ENCODE measurements at regions not wholly inside any gene's neighbourhood (a gene's known extent, or its start where the extent isn't known, plus 50 kb on each side); places are given as distances from the start of the nearest gene placed in this dataset.
"Not testable (repeated sequence)": the region's sequence is repeated elsewhere in the genome, so short reads cannot be mapped to it uniquely, and the experiment has no call there.

DNA sequence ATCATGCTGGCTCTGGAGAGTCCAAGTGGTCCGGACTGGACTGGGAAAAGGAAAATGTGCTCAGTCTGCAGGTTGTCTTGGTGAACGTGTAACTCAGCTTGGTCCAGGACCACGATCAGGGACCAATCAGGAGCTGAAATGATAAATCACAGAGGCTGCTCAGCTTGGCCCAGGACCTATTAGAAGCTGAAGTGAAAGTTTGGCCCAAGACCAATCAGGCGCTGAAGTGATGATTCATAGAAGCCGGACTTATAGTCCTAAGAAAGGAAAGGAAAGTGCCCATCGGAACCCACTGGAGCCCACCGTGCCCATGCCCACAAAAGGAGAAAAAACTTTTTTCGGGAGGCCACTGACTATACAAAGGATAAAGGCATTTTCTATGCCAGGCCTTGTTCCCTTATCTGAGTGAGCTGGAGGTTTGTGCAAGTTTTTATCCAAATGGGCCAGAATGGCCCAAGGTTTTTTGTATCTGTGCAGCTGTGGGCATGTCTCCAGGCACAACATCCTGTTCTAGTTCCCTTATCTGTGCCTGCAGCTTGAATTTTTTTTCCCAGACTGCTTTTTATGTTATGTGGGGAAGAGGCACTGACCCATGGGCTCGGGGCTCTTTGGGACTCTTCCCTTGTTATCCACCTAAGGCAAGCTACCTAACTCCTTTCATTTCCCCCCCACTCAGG is 194.4 kb downstream of the FAM133A start:
- Mint-ChIP-seq H3K4me3 (no peak overlapping the region), H3K36me3 (ENCODE audit: low read depth) (no peaks in the 10 kb centered on the region), H3K27me3 (ENCODE audit: low read depth) (peaks cover 4% of the 10 kb centered on the region), H3K27ac (ENCODE audit: unreplicated experiment) (no peak overlapping the region), H3K4me1 (no peaks in the 10 kb centered on the region), H3K9me3 (peaks cover 3% of the 10 kb centered on the region)
- TF ChIP-seq, protein P1, sequence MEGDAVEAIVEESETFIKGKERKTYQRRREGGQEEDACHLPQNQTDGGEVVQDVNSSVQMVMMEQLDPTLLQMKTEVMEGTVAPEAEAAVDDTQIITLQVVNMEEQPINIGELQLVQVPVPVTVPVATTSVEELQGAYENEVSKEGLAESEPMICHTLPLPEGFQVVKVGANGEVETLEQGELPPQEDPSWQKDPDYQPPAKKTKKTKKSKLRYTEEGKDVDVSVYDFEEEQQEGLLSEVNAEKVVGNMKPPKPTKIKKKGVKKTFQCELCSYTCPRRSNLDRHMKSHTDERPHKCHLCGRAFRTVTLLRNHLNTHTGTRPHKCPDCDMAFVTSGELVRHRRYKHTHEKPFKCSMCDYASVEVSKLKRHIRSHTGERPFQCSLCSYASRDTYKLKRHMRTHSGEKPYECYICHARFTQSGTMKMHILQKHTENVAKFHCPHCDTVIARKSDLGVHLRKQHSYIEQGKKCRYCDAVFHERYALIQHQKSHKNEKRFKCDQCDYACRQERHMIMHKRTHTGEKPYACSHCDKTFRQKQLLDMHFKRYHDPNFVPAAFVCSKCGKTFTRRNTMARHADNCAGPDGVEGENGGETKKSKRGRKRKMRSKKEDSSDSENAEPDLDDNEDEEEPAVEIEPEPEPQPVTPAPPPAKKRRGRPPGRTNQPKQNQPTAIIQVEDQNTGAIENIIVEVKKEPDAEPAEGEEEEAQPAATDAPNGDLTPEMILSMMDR (conservative IDR thresholded peaks at IDR 0.05) = no peak
- DNase-seq (ENCODE audit: low read depth, low spot score) = no peak

DNA sequence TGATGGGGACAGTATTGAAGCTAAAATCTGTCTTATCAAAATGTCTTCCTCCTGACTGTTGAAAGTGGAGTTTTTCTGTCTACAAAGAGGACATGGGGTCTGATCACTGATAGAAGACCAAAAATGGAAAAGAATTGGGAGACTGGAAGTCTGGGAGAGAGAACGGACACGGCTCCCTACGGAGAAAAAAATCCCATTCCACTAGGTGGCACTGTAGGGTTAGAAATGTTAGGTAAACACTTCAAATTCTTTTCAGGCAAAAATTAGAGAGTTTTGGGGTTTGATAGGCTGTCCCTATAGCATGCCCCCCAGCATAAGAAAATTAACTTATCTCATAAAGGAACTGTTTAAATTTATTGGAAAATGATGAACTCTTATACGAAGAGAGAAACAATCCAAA is 200.5 kb downstream of the FAM133A start:
- no peak overlapping the region for H3K27ac Mint-ChIP-seq (ENCODE audit: unreplicated experiment)
- no peaks in the 10 kb centered on the region for H3K4me1 Mint-ChIP-seq
- H3K9me3 Mint-ChIP-seq = peaks cover 21% of the 10 kb centered on the region
- H3K36me3 Mint-ChIP-seq (ENCODE audit: low read depth) = peaks cover 11% of the 10 kb centered on the region
- DNase-seq (ENCODE audit: low read depth, low spot score) = peak; percentile 65
- no peak overlapping the region for H3K4me3 Mint-ChIP-seq
- peaks cover 4% of the 10 kb centered on the region for H3K27me3 Mint-ChIP-seq (ENCODE audit: low read depth)
- TF ChIP-seq, protein P1 (conservative IDR thresholded peaks at IDR 0.05) = peak; percentile 92

DNA sequence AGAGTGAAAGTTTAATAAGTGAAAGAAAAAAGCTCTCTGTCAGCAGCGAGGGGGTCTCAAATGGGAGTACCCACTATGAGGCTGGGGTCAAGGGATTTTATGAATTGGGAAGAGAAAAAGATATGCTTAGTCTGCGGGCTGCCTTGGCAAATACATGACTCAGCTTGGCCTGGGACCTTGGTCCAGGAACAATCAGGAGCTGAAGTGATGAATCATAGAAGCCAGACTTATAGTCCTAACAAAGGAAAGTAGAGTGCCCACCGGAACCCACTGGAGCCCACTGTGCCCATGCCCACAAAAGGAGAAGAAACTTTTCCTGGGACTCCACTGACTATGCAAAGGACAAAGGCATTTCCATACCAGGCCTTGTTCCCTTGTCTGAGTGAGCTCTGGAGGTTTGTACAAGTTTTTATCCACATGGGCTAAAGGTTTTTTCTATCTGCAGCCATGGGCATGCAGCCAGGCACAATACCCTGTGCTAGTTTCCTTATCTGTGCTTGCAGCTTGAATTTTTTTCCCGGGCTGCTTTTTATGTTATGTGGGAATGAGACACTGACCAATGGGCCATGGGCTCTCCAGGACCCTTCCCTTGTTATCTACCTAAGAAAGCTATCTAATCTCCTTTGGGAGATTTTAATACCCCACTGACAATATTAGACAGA is 201.7 kb downstream of the FAM133A start:
- H3K9me3 Mint-ChIP-seq = peaks cover 21% of the 10 kb centered on the region

DNA sequence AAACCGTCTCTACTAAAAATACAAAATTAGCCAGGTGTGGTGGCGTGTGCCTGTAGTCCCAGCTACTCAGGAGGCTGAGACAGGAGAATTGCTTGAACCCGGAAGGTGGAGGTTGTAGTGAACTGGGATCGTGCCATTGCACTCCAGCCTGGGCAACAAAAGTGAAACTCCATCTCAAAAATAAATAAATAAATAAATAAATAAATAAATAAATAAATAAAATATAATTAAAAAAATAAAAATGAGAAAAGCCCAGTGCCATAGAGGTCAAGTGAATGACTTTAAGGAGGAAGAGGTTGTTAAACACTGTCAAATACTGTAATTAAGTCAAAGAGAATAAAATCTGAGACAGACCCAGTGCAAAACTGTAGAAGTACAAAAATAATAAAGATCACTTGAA is 247.0 kb downstream of the FAM133A start:
- not testable (repeated sequence) for DNase-seq (ENCODE audit: low read depth, low spot score); H3K4me3 Mint-ChIP-seq; H3K36me3 Mint-ChIP-seq (ENCODE audit: low read depth); H3K9me3 Mint-ChIP-seq; H3K4me1 Mint-ChIP-seq; H3K27ac Mint-ChIP-seq (ENCODE audit: unreplicated experiment); H3K27me3 Mint-ChIP-seq (ENCODE audit: low read depth)

More for the DNA sequence above, 201.7 kb downstream of the FAM133A start:
- Mint-ChIP-seq H3K4me3 (no peak overlapping the region), H3K36me3 (ENCODE audit: low read depth) (peaks cover 11% of the 10 kb centered on the region), H3K27ac (ENCODE audit: unreplicated experiment) (no peak overlapping the region), H3K4me1 (no peaks in the 10 kb centered on the region), H3K27me3 (ENCODE audit: low read depth) (peaks cover 4% of the 10 kb centered on the region)
- TF ChIP-seq, protein P1 (conservative IDR thresholded peaks at IDR 0.05) = no peak
- no peak for DNase-seq (ENCODE audit: low read depth, low spot score)

DNA sequence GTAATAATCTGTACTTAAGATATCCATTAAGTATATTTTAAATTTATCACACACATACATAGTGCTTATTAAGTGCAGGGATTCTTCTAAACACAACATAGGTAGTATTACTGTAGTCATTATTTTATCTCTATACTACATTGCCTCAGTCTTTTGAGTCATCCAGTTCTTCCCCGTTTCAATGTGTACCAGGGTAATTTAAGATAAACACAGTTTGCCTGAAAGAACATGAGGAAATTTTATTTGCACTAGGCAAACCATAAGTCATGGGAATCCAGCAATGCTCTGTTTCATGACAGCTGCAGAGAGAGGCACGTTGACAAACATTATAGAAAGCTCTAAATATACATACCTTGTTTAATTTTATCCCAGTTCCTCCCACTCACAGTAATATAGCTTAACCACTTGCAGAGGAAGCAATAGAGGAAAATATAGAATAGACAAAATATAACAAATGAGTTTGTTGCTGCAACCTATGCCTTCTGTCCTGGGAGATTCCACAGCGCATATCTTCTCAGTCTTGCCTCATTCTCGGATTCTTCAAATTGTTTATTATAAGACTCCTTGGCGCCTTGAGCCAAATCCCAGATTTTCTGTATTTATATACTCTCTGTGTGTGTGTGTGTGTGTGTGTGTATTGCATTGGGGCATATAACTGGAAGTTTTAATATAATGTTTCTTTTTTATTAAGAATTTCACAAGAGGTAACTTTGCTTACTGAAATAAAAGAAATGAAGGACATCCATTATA is 258.6 kb downstream of the FAM133A start:
- Mint-ChIP-seq H3K9me3 (no peaks in the 10 kb centered on the region), H3K27ac (ENCODE audit: unreplicated experiment) (no peak overlapping the region), H3K4me1 (peaks cover 9% of the 10 kb centered on the region)

More for the DNA sequence above, 258.6 kb downstream of the FAM133A start:
- TF ChIP-seq, protein P1 (conservative IDR thresholded peaks at IDR 0.05) = no peak
- H3K27me3 Mint-ChIP-seq (ENCODE audit: low read depth) = no peaks in the 10 kb centered on the region
- no peaks in the 10 kb centered on the region for H3K36me3 Mint-ChIP-seq (ENCODE audit: low read depth)
- no peak for DNase-seq (ENCODE audit: low read depth, low spot score)
- no peak overlapping the region for H3K4me3 Mint-ChIP-seq
